ENCODE measurements at regions not wholly inside any gene's neighbourhood (a gene's known extent, or its start where the extent isn't known, plus 50 kb on each side); places are given as distances from the start of the nearest gene placed in this dataset.

- no peak overlapping the region for H3K27ac ChIP-seq (ENCODE audit: low read length, poor library complexity, severe bottlenecking)
- H2BK5ac ChIP-seq (ENCODE audit: low read depth, low read length, poor library complexity, severe bottlenecking) = no peak overlapping the region
- no peak overlapping the region for H2BK15ac ChIP-seq (ENCODE audit: low read depth, poor library complexity, severe bottlenecking)
- H3K4me3 ChIP-seq (ENCODE audit: insufficient read depth in 1 of 2, low read depth in 1 of 2, low read length in 2 of 2) = no peak overlapping the region
- H2BK120ac ChIP-seq (ENCODE audit: low read depth, low read length) = no peak overlapping the region
- no peak overlapping the region for H3K14ac ChIP-seq (ENCODE audit: low read length in 2 of 2)
- H3K4me1 ChIP-seq (ENCODE audit: control insufficient read depth, insufficient read depth, low read depth, low read length) = no peaks in the 10 kb centered on the region
- H3K23ac ChIP-seq (ENCODE audit: low read length in 2 of 2) = no peak overlapping the region
- no peak overlapping the region for H4K91ac ChIP-seq (ENCODE audit: low read length)
- DNase-seq = no peak
- H2AK5ac ChIP-seq (ENCODE audit: low read length, severe bottlenecking) = no peak overlapping the region
- no peaks in the 10 kb centered on the region for H3K27me3 ChIP-seq (ENCODE audit: control insufficient read depth in 1 of 2, insufficient read depth in 1 of 2, low read length in 2 of 2)
- no peak overlapping the region for H3K4ac ChIP-seq (ENCODE audit: low read depth in 1 of 2, low read length in 2 of 2)
- no peak overlapping the region for H4K8ac ChIP-seq (ENCODE audit: low read length)
- no peak overlapping the region for H3K9ac ChIP-seq (ENCODE audit: low read length)
- no peaks in the 10 kb centered on the region for H3K79me1 ChIP-seq (replicated peaks; ENCODE audit: low read length, poor library complexity, severe bottlenecking)
- no peaks in the 10 kb centered on the region for H3K36me3 ChIP-seq (ENCODE audit: control insufficient read depth in 1 of 2, insufficient read depth in 2 of 2, low read depth in 1 of 2, low read length in 2 of 2)
- H3K9me3 ChIP-seq (ENCODE audit: control insufficient read depth, low read length) = no peaks in the 10 kb centered on the region
- WGBS = 64% methylated on average over 5 of the region's 5 CpGs
- H3K4me2 ChIP-seq (ENCODE audit: low read length, poor library complexity, severe bottlenecking) = no peak overlapping the region
- H2AFZ ChIP-seq (ENCODE audit: low read depth, low read length) = no peak overlapping the region
- no peak overlapping the region for H3K18ac ChIP-seq (ENCODE audit: low read depth in 1 of 2, low read length in 2 of 2)
- H2BK12ac ChIP-seq (ENCODE audit: low read length in 2 of 2) = no peak overlapping the region
These were observed 116.4 kb upstream of the HS3ST4 start for GRCh38 chr16:25575363-25575762.

GRCh38 chr16:25571712-25572111 is 120.0 kb upstream of the HS3ST4 start:
- Histone ChIP-seq H2BK120ac (ENCODE audit: low read depth, low read length) (no peak overlapping the region), H3K9me3 (ENCODE audit: control insufficient read depth, low read length) (no peaks in the 10 kb centered on the region), H2BK15ac (ENCODE audit: low read depth, poor library complexity, severe bottlenecking) (no peak overlapping the region), H3K79me1 (replicated peaks; ENCODE audit: low read length, poor library complexity, severe bottlenecking) (no peaks in the 10 kb centered on the region), H3K27ac (ENCODE audit: low read length, poor library complexity, severe bottlenecking) (no peak overlapping the region), H3K23ac (ENCODE audit: low read length in 2 of 2) (no peak overlapping the region), H4K8ac (ENCODE audit: low read length) (no peak overlapping the region), H3K9ac (ENCODE audit: low read length) (no peak overlapping the region), H2AFZ (ENCODE audit: low read depth, low read length) (no peak overlapping the region), H3K4me2 (ENCODE audit: low read length, poor library complexity, severe bottlenecking) (no peak overlapping the region), H4K91ac (ENCODE audit: low read length) (no peak overlapping the region), H2BK12ac (ENCODE audit: low read length in 2 of 2) (no peak overlapping the region), H3K14ac (ENCODE audit: low read length in 2 of 2) (no peak overlapping the region), H3K4me3 (ENCODE audit: insufficient read depth in 1 of 2, low read depth in 1 of 2, low read length in 2 of 2) (no peak overlapping the region), H2AK5ac (ENCODE audit: low read length, severe bottlenecking) (no peak overlapping the region), H3K36me3 (ENCODE audit: control insufficient read depth in 1 of 2, insufficient read depth in 2 of 2, low read depth in 1 of 2, low read length in 2 of 2) (no peaks in the 10 kb centered on the region), H3K27me3 (ENCODE audit: control insufficient read depth in 1 of 2, insufficient read depth in 1 of 2, low read length in 2 of 2) (no peaks in the 10 kb centered on the region), H3K4ac (ENCODE audit: low read depth in 1 of 2, low read length in 2 of 2) (no peak overlapping the region), H3K4me1 (ENCODE audit: control insufficient read depth, insufficient read depth, low read depth, low read length) (no peaks in the 10 kb centered on the region), H3K18ac (ENCODE audit: low read depth in 1 of 2, low read length in 2 of 2) (no peak overlapping the region), H2BK5ac (ENCODE audit: low read depth, low read length, poor library complexity, severe bottlenecking) (no peak overlapping the region)
- DNase-seq = no peak
- 91% methylated on average over 2 of the region's 2 CpGs for WGBS

- H2BK5ac ChIP-seq (ENCODE audit: low read depth, low read length, poor library complexity, severe bottlenecking) = no peak overlapping the region
- no peak overlapping the region for H3K4me2 ChIP-seq (ENCODE audit: low read length, poor library complexity, severe bottlenecking)
- H3K18ac ChIP-seq (ENCODE audit: low read depth in 1 of 2, low read length in 2 of 2) = no peak overlapping the region
- H3K27ac ChIP-seq (ENCODE audit: low read length, poor library complexity, severe bottlenecking) = no peak overlapping the region
- H3K4me1 ChIP-seq (ENCODE audit: control insufficient read depth, insufficient read depth, low read depth, low read length) = no peaks in the 10 kb centered on the region
- no peak overlapping the region for H4K8ac ChIP-seq (ENCODE audit: low read length)
- no peak overlapping the region for H2BK12ac ChIP-seq (ENCODE audit: low read length in 2 of 2)
- H4K91ac ChIP-seq (ENCODE audit: low read length) = no peak overlapping the region
- no peak overlapping the region for H3K23ac ChIP-seq (ENCODE audit: low read length in 2 of 2)
- H3K4me3 ChIP-seq (ENCODE audit: insufficient read depth in 1 of 2, low read depth in 1 of 2, low read length in 2 of 2) = no peak overlapping the region
- no peak overlapping the region for H3K9ac ChIP-seq (ENCODE audit: low read length)
- no peak overlapping the region for H2BK15ac ChIP-seq (ENCODE audit: low read depth, poor library complexity, severe bottlenecking)
- H3K79me1 ChIP-seq (replicated peaks; ENCODE audit: low read length, poor library complexity, severe bottlenecking) = no peaks in the 10 kb centered on the region
- no peak overlapping the region for H3K14ac ChIP-seq (ENCODE audit: low read length in 2 of 2)
- H2AFZ ChIP-seq (ENCODE audit: low read depth, low read length) = no peak overlapping the region
- no peak overlapping the region for H3K4ac ChIP-seq (ENCODE audit: low read depth in 1 of 2, low read length in 2 of 2)
- no peak overlapping the region for H2BK120ac ChIP-seq (ENCODE audit: low read depth, low read length)
- H3K27me3 ChIP-seq (ENCODE audit: control insufficient read depth in 1 of 2, insufficient read depth in 1 of 2, low read length in 2 of 2) = no peaks in the 10 kb centered on the region
- WGBS = 78% methylated on average over 1 of the region's 3 CpGs
- DNase-seq = no peak
- no peak overlapping the region for H2AK5ac ChIP-seq (ENCODE audit: low read length, severe bottlenecking)
- H3K36me3 ChIP-seq (ENCODE audit: control insufficient read depth in 1 of 2, insufficient read depth in 2 of 2, low read depth in 1 of 2, low read length in 2 of 2) = no peaks in the 10 kb centered on the region
- H3K9me3 ChIP-seq (ENCODE audit: control insufficient read depth, low read length) = no peaks in the 10 kb centered on the region
These were observed 121.6 kb upstream of the HS3ST4 start for GRCh38 chr16:25570131-25570530.

GRCh38 chr16:25568991-25569390 is 122.8 kb upstream of the HS3ST4 start:
- H3K4me3 ChIP-seq (ENCODE audit: insufficient read depth in 1 of 2, low read depth in 1 of 2, low read length in 2 of 2) = no peak overlapping the region
- H3K9ac ChIP-seq (ENCODE audit: low read length) = no peak overlapping the region

More at GRCh38 chr16:25568991-25569390, 122.8 kb upstream of the HS3ST4 start:
- Histone ChIP-seq H2BK120ac (ENCODE audit: low read depth, low read length) (no peak overlapping the region), H3K14ac (ENCODE audit: low read length in 2 of 2) (no peak overlapping the region), H3K27me3 (ENCODE audit: control insufficient read depth in 1 of 2, insufficient read depth in 1 of 2, low read length in 2 of 2) (no peaks in the 10 kb centered on the region), H2BK12ac (ENCODE audit: low read length in 2 of 2) (no peak overlapping the region), H3K18ac (ENCODE audit: low read depth in 1 of 2, low read length in 2 of 2) (no peak overlapping the region), H2BK15ac (ENCODE audit: low read depth, poor library complexity, severe bottlenecking) (no peak overlapping the region), H3K23ac (ENCODE audit: low read length in 2 of 2) (no peak overlapping the region), H3K4me2 (ENCODE audit: low read length, poor library complexity, severe bottlenecking) (no peak overlapping the region), H4K8ac (ENCODE audit: low read length) (no peak overlapping the region), H2AFZ (ENCODE audit: low read depth, low read length) (no peak overlapping the region), H2BK5ac (ENCODE audit: low read depth, low read length, poor library complexity, severe bottlenecking) (no peak overlapping the region), H3K27ac (ENCODE audit: low read length, poor library complexity, severe bottlenecking) (no peak overlapping the region), H4K91ac (ENCODE audit: low read length) (no peak overlapping the region), H3K4me1 (ENCODE audit: control insufficient read depth, insufficient read depth, low read depth, low read length) (no peaks in the 10 kb centered on the region), H3K4ac (ENCODE audit: low read depth in 1 of 2, low read length in 2 of 2) (no peak overlapping the region), H3K79me1 (replicated peaks; ENCODE audit: low read length, poor library complexity, severe bottlenecking) (no peaks in the 10 kb centered on the region), H3K36me3 (ENCODE audit: control insufficient read depth in 1 of 2, insufficient read depth in 2 of 2, low read depth in 1 of 2, low read length in 2 of 2) (no peaks in the 10 kb centered on the region), H3K9me3 (ENCODE audit: control insufficient read depth, low read length) (no peaks in the 10 kb centered on the region), H2AK5ac (ENCODE audit: low read length, severe bottlenecking) (no peak overlapping the region)
- no peak for DNase-seq
- 68% methylated on average over 2 of the region's 2 CpGs for WGBS

All from mesenchymal stem cell (in vitro differentiated cells and primary cell).